RWPE1 (cell line): ENCODE measurements at regions not wholly inside any gene's neighbourhood (a gene's known extent, or its start where the extent isn't known, plus 50 kb on each side); places are given as distances from the start of the nearest gene placed in this dataset.

Source experiments
- CTCF ChIA-PET: fragments of 350-600 bp; sonication (Branson Sonifier 250); formaldehyde crosslinking; extraction: SDS; loops from one replicate; lab custom pipeline; 2021; lab: Yijun Ruan, JAX
- POLR2A ChIA-PET: fragments of 400-600 bp; formaldehyde crosslinking; extraction: SDS; loops from one replicate; lab custom pipeline; 2020; ENCODE audit warnings: antibody characterized with exemption; ENCODE audit not compliant: low non-redundant PET; lab: Yijun Ruan, JAX
- DNase-seq: peaks from one replicate; pipeline ENCODE4 v3.0.0; 2012; ENCODE audit warnings: low spot score
- H3K27ac ChIP-seq: fragments of 450-650 bp; 2 replicates; pipeline ENCODE4 v1.5.1; 2017
- CTCF ChIP-seq: fragments of 450-650 bp; conservative IDR thresholded peaks from 2 replicates; pipeline ENCODE4 v1.5.1; 2017; ENCODE audit warnings: low read depth, mild to moderate bottlenecking

- POLR2A ChIA-PET, result no interaction called here
- TF ChIP-seq CTCF, result no peak
- DNase-seq, result no peak
- H3K27ac ChIP-seq, result no peak overlapping the region
- CTCF ChIA-PET, result no interaction called here
Measured at GRCh38 chr2:58913082-58913726, 672.1 kb upstream of the FANCL start.

- ChIA-PET POLR2A (no interaction called here), CTCF (no interaction called here)
- no peak for DNase-seq
- no peak overlapping the region for H3K27ac ChIP-seq
- no peak for TF ChIP-seq CTCF
Measured at GRCh38 chr2:58911877-58912276, 670.8 kb upstream of the FANCL start.

DNA sequence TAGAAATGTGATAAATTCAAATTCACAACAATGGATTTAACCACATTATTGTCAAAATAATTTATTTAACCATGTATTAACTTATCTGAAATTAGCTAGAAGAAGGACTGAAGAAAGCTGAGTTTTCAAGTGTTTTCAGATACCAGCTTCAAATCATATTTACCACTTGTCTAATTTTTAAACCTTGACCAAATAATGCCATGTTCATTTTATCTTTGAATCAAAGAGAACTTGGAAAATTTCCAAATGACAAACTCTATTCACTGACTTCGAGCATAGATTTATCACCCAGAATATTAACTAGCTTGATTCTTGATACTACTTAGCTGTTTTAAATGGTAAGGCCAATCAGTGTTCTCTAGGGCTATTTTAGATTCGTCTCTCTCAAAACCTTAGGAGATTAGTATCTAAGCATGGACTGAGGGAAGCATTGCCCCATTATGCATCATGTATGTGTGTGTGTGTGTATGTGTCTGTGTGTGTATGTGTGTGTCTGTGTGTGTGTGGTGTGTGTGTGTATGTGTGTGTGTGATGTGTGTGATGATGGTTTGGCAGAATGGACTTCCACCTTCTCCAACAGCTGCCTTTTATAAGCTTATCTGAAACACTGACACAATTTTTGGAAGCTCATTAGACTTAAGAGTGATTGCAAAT lies 667.5 kb upstream of the FANCL start:
- POLR2A ChIA-PET, result no interaction called here
- CTCF ChIA-PET, result interaction anchor here (0.6 kb wide), 1 partner anchor 1111 kb away, joined by 4 read pairs; no protein-coding TSS in a partner anchor
- H3K27ac ChIP-seq, result no peak overlapping the region
- no peak for TF ChIP-seq CTCF
- DNase-seq, result no peak

DNA sequence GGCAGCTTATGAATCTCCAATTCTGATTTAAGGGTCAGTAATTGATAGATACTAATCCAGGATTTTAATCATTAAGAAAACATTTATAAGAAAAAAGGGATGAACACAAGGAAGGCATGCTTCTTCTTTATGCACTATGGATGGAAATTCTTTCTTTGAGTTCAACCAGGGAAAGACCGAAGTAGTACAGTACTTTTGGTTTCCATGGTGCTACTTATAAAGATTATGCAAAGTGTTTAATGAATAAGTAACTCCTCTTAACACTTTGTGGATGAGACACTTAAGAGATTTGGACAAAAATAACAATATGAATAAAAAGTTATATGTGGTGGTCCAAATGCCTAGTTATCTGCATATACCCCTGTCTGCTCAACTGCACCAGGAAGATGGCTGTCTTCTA lies 666.5 kb upstream of the FANCL start:
- POLR2A ChIA-PET, result no interaction called here
- no peak overlapping the region for H3K27ac ChIP-seq
- DNase-seq, result no peak
- TF ChIP-seq CTCF, result no peak
- CTCF ChIA-PET, result no interaction called here

GRCh38 chr2:58906081-58906645 lies 665.0 kb upstream of the FANCL start:
- DNase-seq, result no peak
- POLR2A ChIA-PET, result no interaction called here
- TF ChIP-seq CTCF, result no peak
- CTCF ChIA-PET, result no interaction called here
- no peak overlapping the region for H3K27ac ChIP-seq

DNA sequence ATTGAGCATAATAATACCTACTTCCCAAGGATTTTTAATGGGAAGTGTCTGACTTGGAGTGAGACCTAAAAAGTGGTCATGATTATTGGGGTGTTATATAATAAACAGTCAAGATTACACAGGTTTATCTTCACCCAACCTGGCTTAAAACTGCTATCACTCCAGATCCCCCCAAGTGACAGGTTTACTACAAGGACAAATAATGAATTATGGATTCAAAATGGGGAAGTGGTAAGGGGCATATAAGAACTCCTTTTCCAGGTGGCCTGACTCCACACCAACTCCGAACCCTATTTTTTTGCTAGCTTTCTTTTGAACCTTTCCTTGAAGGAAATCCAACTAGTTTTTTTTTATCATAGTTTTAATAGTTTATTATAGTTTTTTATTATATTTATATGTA lies 663.0 kb upstream of the FANCL start:
- CTCF ChIA-PET, result no interaction called here
- POLR2A ChIA-PET, result no interaction called here

More for the DNA sequence above, 663.0 kb upstream of the FANCL start:
- no peak overlapping the region for H3K27ac ChIP-seq
- no peak for DNase-seq
- no peak for TF ChIP-seq CTCF
